ENCODE measurements at regions not wholly inside any gene's neighbourhood (a gene's known extent, or its start where the extent isn't known, plus 50 kb on each side); places are given as distances from the start of the nearest gene placed in this dataset.

GRCh38 chr13:80841414-80841813 is 500.5 kb upstream of the SPRY2 start:
- H3K27me3 ChIP-seq, result no peaks in the 10 kb centered on the region
- intact Hi-C loops (cut with DNase I), result no loop called here
- H3K36me3 ChIP-seq, result no peaks in the 10 kb centered on the region
- H3K4me1 ChIP-seq, result no peaks in the 10 kb centered on the region
- H3K27ac ChIP-seq, result no peak overlapping the region
- FAIRE-seq, result no peak
- H3K9me3 ChIP-seq, result no peaks in the 10 kb centered on the region
- 7 to 16% methylated on average over 1 of the region's 1 CpG for WGBS, 2 donors
- DNase-seq, result no peak
- no peak for TF ChIP-seq CTCF (IDR thresholded peaks at IDR 0.05)
- no peak overlapping the region for H3K4me3 ChIP-seq
- ATAC-seq, result peak in 1 of 4 donors; percentile 14

GRCh38 chr13:80840316-80840976 is 499.5 kb upstream of the SPRY2 start:
- H3K27ac ChIP-seq, result no peak overlapping the region
- FAIRE-seq, result no peak
- no peaks in the 10 kb centered on the region for H3K36me3 ChIP-seq
- intact Hi-C loops (cut with DNase I), result no loop called here
- H3K9me3 ChIP-seq, result no peaks in the 10 kb centered on the region
- no peaks in the 10 kb centered on the region for H3K27me3 ChIP-seq
- H3K4me3 ChIP-seq, result no peak overlapping the region
- no peak for TF ChIP-seq CTCF (IDR thresholded peaks at IDR 0.05)
- ATAC-seq, result peak in 1 of 4 donors; percentile 29
- DNase-seq, result no peak
- no peaks in the 10 kb centered on the region for H3K4me1 ChIP-seq
- WGBS, 2 donors, result 39 to 45% methylated on average over 7 of the region's 7 CpGs

GRCh38 chr13:80835902-80836301 is 495.0 kb upstream of the SPRY2 start:
- H3K27me3 ChIP-seq, result no peaks in the 10 kb centered on the region
- H3K4me1 ChIP-seq, result no peaks in the 10 kb centered on the region
- DNase-seq (no peak), ATAC-seq (no peak), FAIRE-seq (no peak)
- no peak overlapping the region for H3K4me3 ChIP-seq
- intact Hi-C loops (cut with DNase I), result no loop called here
- H3K36me3 ChIP-seq, result no peaks in the 10 kb centered on the region
- TF ChIP-seq CTCF (IDR thresholded peaks at IDR 0.05), result no peak
- H3K9me3 ChIP-seq, result no peaks in the 10 kb centered on the region
- H3K27ac ChIP-seq, result no peak overlapping the region

GRCh38 chr13:80830431-80830830 is 489.5 kb upstream of the SPRY2 start:
- peak; percentile 87 to 98 (median 96) for ATAC-seq
- intact Hi-C loops (cut with DNase I), result no loop called here
- Histone ChIP-seq H3K36me3 (no peaks in the 10 kb centered on the region), H3K4me1 (no peaks in the 10 kb centered on the region), H3K4me3 (no peak overlapping the region), H3K27ac (no peak overlapping the region), H3K27me3 (no peaks in the 10 kb centered on the region), H3K9me3 (no peaks in the 10 kb centered on the region)
- FAIRE-seq, result no peak
- no peak for TF ChIP-seq CTCF (IDR thresholded peaks at IDR 0.05)
- peak; percentile 69 to 86 (median 80) for DNase-seq

- intact Hi-C loops (cut with DNase I), result no loop called here
- ATAC-seq, result no peak
- no peak for FAIRE-seq
- DNase-seq, result no peak
- H3K4me3 ChIP-seq, result no peak overlapping the region
- no peak for TF ChIP-seq CTCF (IDR thresholded peaks at IDR 0.05)
- H3K36me3 ChIP-seq, result no peaks in the 10 kb centered on the region
- H3K27me3 ChIP-seq, result no peaks in the 10 kb centered on the region
- H3K4me1 ChIP-seq, result no peaks in the 10 kb centered on the region
- no peaks in the 10 kb centered on the region for H3K9me3 ChIP-seq
- no peak overlapping the region for H3K27ac ChIP-seq
- WGBS, 2 donors, result 90 to 96% methylated on average over 2 of the region's 2 CpGs
Measured at GRCh38 chr13:80828759-80829158, 487.8 kb upstream of the SPRY2 start.

Data from pancreas (tissue), 10 donors.